ENCODE measurements at regions not wholly inside any gene's neighbourhood (a gene's known extent, or its start where the extent isn't known, plus 50 kb on each side); places are given as distances from the start of the nearest gene placed in this dataset.
A peak's percentile ranks its signal among the peaks of the same experiment; 100 is the strongest.

GRCh38 chr2:155840661-155841060 lies 491.9 kb downstream of the NR4A2 start (continued):
- TF ChIP-seq ZNF462 (CRISPR knock-in tag; IDR thresholded peaks at IDR 0.05) (no peak), NANOG (IDR thresholded peaks at IDR 0.05; ENCODE audit: borderline replicate concordance) (no peak)

DNA sequence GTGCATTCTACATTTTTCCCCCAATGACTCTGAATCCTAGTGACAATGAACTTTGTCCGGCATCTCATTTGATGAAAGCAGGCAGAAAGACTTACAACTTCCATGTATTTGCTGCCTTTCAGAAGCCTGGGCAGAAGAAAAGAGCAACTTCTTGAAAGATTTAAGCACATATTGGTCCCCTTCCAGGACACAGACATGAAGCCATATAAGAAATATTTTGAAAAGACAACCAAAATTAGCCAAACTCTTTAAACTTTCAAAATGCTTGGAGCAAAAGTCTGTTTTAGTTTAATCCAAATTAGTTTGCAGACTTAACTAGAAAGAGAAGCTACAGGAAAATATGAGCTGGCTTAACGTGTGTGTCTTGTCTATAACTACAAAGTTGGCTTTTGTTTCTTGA lies 492.5 kb downstream of the NR4A2 start:
- Mint-ChIP-seq H3K4me1 (peaks cover 46% of the 10 kb centered on the region), H3K27ac (no peak overlapping the region), H3K27me3 (ENCODE audit: insufficient read depth, low read depth, poor library complexity) (no peaks in the 10 kb centered on the region)
- TF ChIP-seq, protein P1, sequence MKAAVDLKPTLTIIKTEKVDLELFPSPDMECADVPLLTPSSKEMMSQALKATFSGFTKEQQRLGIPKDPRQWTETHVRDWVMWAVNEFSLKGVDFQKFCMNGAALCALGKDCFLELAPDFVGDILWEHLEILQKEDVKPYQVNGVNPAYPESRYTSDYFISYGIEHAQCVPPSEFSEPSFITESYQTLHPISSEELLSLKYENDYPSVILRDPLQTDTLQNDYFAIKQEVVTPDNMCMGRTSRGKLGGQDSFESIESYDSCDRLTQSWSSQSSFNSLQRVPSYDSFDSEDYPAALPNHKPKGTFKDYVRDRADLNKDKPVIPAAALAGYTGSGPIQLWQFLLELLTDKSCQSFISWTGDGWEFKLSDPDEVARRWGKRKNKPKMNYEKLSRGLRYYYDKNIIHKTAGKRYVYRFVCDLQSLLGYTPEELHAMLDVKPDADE (IDR thresholded peaks at IDR 0.05), result no peak
- TF ChIP-seq JUNB (IDR thresholded peaks at IDR 0.05; ENCODE audit: unreplicated experiment) (no peak), REST (IDR thresholded peaks at IDR 0.05; ENCODE audit: unreplicated experiment) (no peak), EZH2 (IDR thresholded peaks at IDR 0.05; ENCODE audit: low read depth, unreplicated experiment) (no peak), STAT1 (IDR thresholded peaks at IDR 0.05; ENCODE audit: unreplicated experiment) (no peak), CTCF (conservative IDR thresholded peaks at IDR 0.05; ENCODE audit: low read depth in 2 of 2) (no peak), NANOG (IDR thresholded peaks at IDR 0.05; ENCODE audit: borderline replicate concordance) (no peak), POLR2AphosphoS5 (IDR thresholded peaks at IDR 0.05; ENCODE audit: low read depth) (no peak)

More for the DNA sequence above, 492.5 kb downstream of the NR4A2 start:
- H3K36me3 ChIP-seq (ENCODE audit: insufficient read depth), result no peaks in the 10 kb centered on the region
- ATAC-seq, result no peak
- Mint-ChIP-seq H3K4me3 (no peak overlapping the region), H3K36me3 (ENCODE audit: low read depth) (no peaks in the 10 kb centered on the region), H3K9me3 (no peaks in the 10 kb centered on the region)
- H3F3A ChIP-seq (replicated peaks; ENCODE audit: low read depth), result no peaks in the 10 kb centered on the region
- no peak for DNase-seq (ENCODE audit: low spot score)
- no peak overlapping the region for H3K4me2 ChIP-seq
- H2AFZ ChIP-seq, result no peak overlapping the region
- H3K9me2 ChIP-seq (ENCODE audit: insufficient read depth), result no peaks in the 10 kb centered on the region
- H4K20me1 ChIP-seq (replicated peaks; ENCODE audit: insufficient read depth), result no peaks in the 10 kb centered on the region
- H3K27ac ChIP-seq (ENCODE audit: low read depth), result peak overlapping the region; percentile 43; the same call in 1 of the 2 replicates
- no peaks in the 10 kb centered on the region for H3K27me3 ChIP-seq (ENCODE audit: insufficient read depth)
- H3K4me1 ChIP-seq (ENCODE audit: insufficient read depth), result peaks cover 56% of the 10 kb centered on the region
- no peak overlapping the region for H3K4me3 ChIP-seq
- no peaks in the 10 kb centered on the region for H3K79me2 ChIP-seq (replicated peaks; ENCODE audit: insufficient read depth)

All from GM23338 (cell line).